H1 (cell line): ENCODE measurements at regions not wholly inside any gene's neighbourhood (a gene's known extent, or its start where the extent isn't known, plus 50 kb on each side); places are given as distances from the start of the nearest gene placed in this dataset.

ENCODE experiments used
- CTCF ChIA-PET: fragments of 300-600 bp; sonication (Branson Sonifier 250); formaldehyde crosslinking; loops from one replicate; lab custom pipeline; 2021; ENCODE audit not compliant: partially characterized antibody; lab: Charles Lee
- POLR2A ChIA-PET: fragments of 300-600 bp; sonication (Branson Sonifier 250); formaldehyde crosslinking; loops from one replicate; lab custom pipeline; 2021; ENCODE audit warnings: inconsistent platforms; ENCODE audit not compliant: partially characterized antibody; lab: Charles Lee
- DNase-seq, 2 experiments: peaks; one replicate each; pipeline versions ENCODE4 v3.0.0 to v3.0.0-alpha.2; 2010 to 2022; ENCODE audit warnings: low spot score in 2 of 2, low read depth in 1 of 2, mixed read lengths in 1 of 2
- FAIRE-seq: peaks from 2 replicates; lab custom pipeline; 2011; peaks lifted over from hg19 to GRCh38; lab: Jason Lieb, UNC
- H2AFZ ChIP-seq: 2 replicates; pipeline ENCODE4 v1.8.1; 2012; ENCODE audit warnings: low read length, inconsistent platforms
- H2AK5ac ChIP-seq: 2 replicates; pipeline ENCODE4 v1.6.1; 2013; ENCODE audit warnings: low read depth, low read length
- H2BK120ac ChIP-seq: replicated peaks from 2 replicates; pipeline ENCODE3; 2013; ENCODE audit warnings: low read depth, low read length, inconsistent platforms
- H2BK12ac ChIP-seq: 2 replicates; pipeline ENCODE4 v1.6.1; 2013; ENCODE audit warnings: low read depth, low read length
- H2BK15ac ChIP-seq: 2 replicates; pipeline ENCODE4 v1.6.1; 2013; ENCODE audit warnings: low read length
- H2BK20ac ChIP-seq: 2 replicates; pipeline ENCODE4 v1.6.1; 2013; ENCODE audit warnings: low read length
- H2BK5ac ChIP-seq: 2 replicates; pipeline ENCODE4 v1.6.1; 2013; ENCODE audit warnings: low read depth, low read length
- H3K14ac ChIP-seq: 2 replicates; pipeline ENCODE4 v1.6.1; 2013; ENCODE audit warnings: inconsistent platforms; ENCODE audit not compliant: insufficient read length
- H3K18ac ChIP-seq: 2 replicates; pipeline ENCODE4 v1.6.1; 2013; ENCODE audit warnings: low read length; ENCODE audit errors: extremely low read depth
- H3K23ac ChIP-seq: 2 replicates; pipeline ENCODE4 v1.6.1; 2013; ENCODE audit warnings: inconsistent platforms; ENCODE audit not compliant: insufficient read length
- H3K23me2 ChIP-seq: 2 replicates; pipeline ENCODE4 v1.6.1; 2013; ENCODE audit warnings: low read depth, low read length
- H3K27ac ChIP-seq: 2 replicates; pipeline ENCODE4 v1.6.1; 2011; ENCODE audit warnings: low read depth, low read length, inconsistent platforms
- H3K27me3 ChIP-seq, 4 experiments: replicated peaks in 1 of 4; 1 replicate in 1 of 4; 2 replicates in 3 of 4; pipeline versions ENCODE4 v1.6.1 to v1.8.1; 2011 to 2013; ENCODE audit warnings: low read length in 3 of 4, mild to moderate bottlenecking in 3 of 4, inconsistent platforms in 2 of 4, mixed read lengths in 2 of 4, moderate library complexity in 1 of 4; ENCODE audit not compliant: control insufficient read depth in 3 of 4, insufficient read depth in 3 of 4; ENCODE audit errors: extremely low read depth in 1 of 4
- H3K36me3 ChIP-seq, 4 experiments: 2 replicates each; pipeline versions ENCODE4 v1.6.1 to v1.8.1; 2011 to 2013; ENCODE audit warnings: mild to moderate bottlenecking in 4 of 4, low read length in 3 of 4, moderate library complexity in 2 of 4, control low read depth in 1 of 4, inconsistent platforms in 1 of 4; ENCODE audit not compliant: insufficient read depth in 4 of 4, control insufficient read depth in 2 of 4
- H3K4ac ChIP-seq: replicated peaks from 2 replicates; pipeline ENCODE3; 2013; ENCODE audit warnings: low read length, low read depth, mixed read lengths, inconsistent platforms; ENCODE audit not compliant: insufficient read length
- H3K4me1 ChIP-seq, 4 experiments: replicated peaks in 1 of 4; 1 replicate in 1 of 4; 2 replicates in 3 of 4; pipeline versions ENCODE4 v1.6.1 to v1.8.1; 2011 to 2013; ENCODE audit warnings: low read length in 3 of 4, inconsistent platforms in 2 of 4, mixed read lengths in 1 of 4; ENCODE audit not compliant: insufficient read depth in 4 of 4, control insufficient read depth in 3 of 4
- H3K4me2 ChIP-seq, 2 experiments: 2 replicates each; pipeline versions ENCODE4 v1.6.1 to v1.8.1; 2011 to 2013; ENCODE audit warnings: low read depth in 2 of 2, low read length in 2 of 2, control low read depth in 1 of 2, inconsistent platforms in 1 of 2, mild to moderate bottlenecking in 1 of 2; ENCODE audit not compliant: insufficient read depth in 1 of 2
- H3K4me3 ChIP-seq, 4 experiments: fragments of 200-600, 300-600 bp in 1 of 4; sonication (generic), shearing (Covaris generic), sonication (Bioruptor Twin) in 1 of 4; 2 replicates each; pipeline versions ENCODE4 v1.5.1 to v1.8.1; 2011 to 2016; ENCODE audit warnings: low read length in 4 of 4, low read depth in 3 of 4, control low read depth in 2 of 4, inconsistent platforms in 2 of 4, mild to moderate bottlenecking in 2 of 4, mixed read lengths in 1 of 4, moderate library complexity in 1 of 4; ENCODE audit not compliant: insufficient read depth in 2 of 4; ENCODE audit errors: extremely low read depth in 1 of 4
- H3K56ac ChIP-seq: replicated peaks from 2 replicates; pipeline ENCODE3; 2013; ENCODE audit warnings: low read depth, mild to moderate bottlenecking, mixed read lengths, low read length, inconsistent platforms; ENCODE audit not compliant: insufficient read length
- H3K79me1 ChIP-seq: 2 replicates; pipeline ENCODE4 v1.6.1; 2013; ENCODE audit warnings: low read depth, low read length, control low read depth
- H3K79me2 ChIP-seq, 2 experiments: 2 replicates each; pipeline versions ENCODE4 v1.6.1 to v1.8.1; 2012 to 2013; ENCODE audit warnings: low read length in 2 of 2, mild to moderate bottlenecking in 2 of 2, inconsistent platforms in 1 of 2; ENCODE audit not compliant: insufficient read depth in 2 of 2, control insufficient read depth in 1 of 2
- H3K9ac ChIP-seq, 4 experiments: replicated peaks in 1 of 4; 1 replicate in 1 of 4; 2 replicates in 3 of 4; pipeline versions ENCODE4 v1.6.1 to v1.8.1; 2011 to 2013; ENCODE audit warnings: low read depth in 3 of 4, low read length in 3 of 4, control low read depth in 2 of 4, mild to moderate bottlenecking in 2 of 4, moderate library complexity in 2 of 4, inconsistent platforms in 1 of 4; ENCODE audit errors: extremely low read depth in 1 of 4
- H3K9me3 ChIP-seq, 2 experiments: 2 replicates each; pipeline versions ENCODE4 v1.6.1 to v1.8.1; 2012 to 2013; ENCODE audit warnings: mild to moderate bottlenecking in 2 of 2, moderate library complexity in 2 of 2, control low read depth in 1 of 2, inconsistent platforms in 1 of 2, low read depth in 1 of 2, low read length in 1 of 2, mixed read lengths in 1 of 2; ENCODE audit not compliant: insufficient read depth in 2 of 2
- H4K20me1 ChIP-seq, 2 experiments: replicated peaks in 1 of 2; 2 replicates each; pipeline versions ENCODE3 to v1.8.1; 2011 to 2013; ENCODE audit warnings: inconsistent platforms in 2 of 2, low read length in 2 of 2, mild to moderate bottlenecking in 1 of 2; ENCODE audit not compliant: insufficient read depth in 2 of 2, control insufficient read depth in 1 of 2
- H4K5ac ChIP-seq: 2 replicates; pipeline ENCODE4 v1.6.1; 2013; ENCODE audit warnings: low read length, low read depth, mixed read lengths, inconsistent platforms; ENCODE audit not compliant: insufficient read length
- H4K8ac ChIP-seq: 2 replicates; pipeline ENCODE4 v1.8.0; 2013; ENCODE audit warnings: mild to moderate bottlenecking, moderate library complexity, low read length, inconsistent platforms; ENCODE audit not compliant: insufficient read depth; ENCODE audit errors: extremely low read depth
- H4K91ac ChIP-seq: replicated peaks from 2 replicates; pipeline ENCODE3; 2013; ENCODE audit warnings: low read length, mixed read lengths, inconsistent platforms; ENCODE audit not compliant: insufficient read length
- BRCA1 ChIP-seq: IDR thresholded peaks from 2 replicates; pipeline ENCODE4 v1.6.1; 2012; ENCODE audit warnings: low read depth, low read length, improper control_type of control experiment
- CBX8 ChIP-seq: fragments of 300-800, 300-1000 bp; sonication (generic); IDR thresholded peaks from 2 replicates; pipeline ENCODE4 v1.7.1; 2016; ENCODE audit warnings: low read depth, low read length, borderline replicate concordance
- CTCF ChIP-seq, 3 experiments: IDR thresholded peaks; 1 replicate in 2 of 3; 2 replicates in 1 of 3; pipeline versions ENCODE4 v1.5.1 to v1.6.1; 2011; ENCODE audit warnings: low read length in 3 of 3, mild to moderate bottlenecking in 3 of 3, inconsistent platforms in 2 of 3, low read depth in 1 of 3, moderate library complexity in 1 of 3; ENCODE audit not compliant: insufficient read depth in 1 of 3; ENCODE audit errors: control extremely low read depth in 1 of 3
- JUND ChIP-seq: IDR thresholded peaks from 2 replicates; pipeline ENCODE4 v1.6.1; 2011; ENCODE audit warnings: mild to moderate bottlenecking, improper control_type of control experiment, low read length
- KDM1A ChIP-seq: fragments of 200-600, 300-600 bp; sonication (generic); IDR thresholded peaks from 2 replicates; pipeline ENCODE4 v1.7.1; 2016; ENCODE audit warnings: mild to moderate bottlenecking, low read length, borderline replicate concordance
- NRF1 ChIP-seq: IDR thresholded peaks from 2 replicates; pipeline ENCODE4 v1.6.1; 2011; ENCODE audit warnings: mild to moderate bottlenecking, low read depth, low read length, improper control_type of control experiment
- RNF2 ChIP-seq: fragments of 200-900, 300-1000 bp; sonication (generic); IDR thresholded peaks from 2 replicates; pipeline ENCODE4 v1.7.1; 2016; ENCODE audit warnings: borderline replicate concordance, low read depth, mild to moderate bottlenecking, antibody characterized with exemption, low read length; ENCODE audit not compliant: poor library complexity, severe bottlenecking; ENCODE audit errors: missing control alignments
- SP1 ChIP-seq: IDR thresholded peaks from 2 replicates; pipeline ENCODE4 v1.6.1; 2011; ENCODE audit warnings: low read depth, low read length
- SP2 ChIP-seq: IDR thresholded peaks from 2 replicates; pipeline ENCODE4 v1.6.1; 2012; ENCODE audit warnings: mild to moderate bottlenecking, low read length, inconsistent platforms
- ZNF274 ChIP-seq: IDR thresholded peaks from 2 replicates; pipeline ENCODE4 v1.7.0; 2012; ENCODE audit warnings: low read length, borderline replicate concordance; ENCODE audit errors: extremely low read depth
- WGBS, 2 experiments: shearing (Covaris generic) in 1 of 2; methylation state at CpG; one replicate each; pipeline versions ENCODE4 v1.1.6 to v1.1.7; 2013 to 2015; ENCODE audit warnings: low lambda C conversion rate in 2 of 2, mixed read lengths in 2 of 2, inconsistent platforms in 1 of 2, low coverage in 1 of 2, missing lambda C conversion rate in 1 of 2; ENCODE audit not compliant: insufficient replicate concordance in 2 of 2, insufficient coverage in 1 of 2, insufficient read length in 1 of 2; ENCODE audit errors: extremely low coverage in 1 of 2, missing lambda C conversion rate in 1 of 2; 5-methylcytosine and 5-hydroxymethylcytosine counted together

GRCh38 chr1:118366286-118366685, 181.3 kb upstream of the SPAG17 start (continued):
- no peak for TF ChIP-seq SP1

GRCh38 chr1:118364882-118365281, 179.9 kb upstream of the SPAG17 start:
- Histone ChIP-seq H2BK15ac (no peak overlapping the region), H2BK5ac (no peak overlapping the region), H3K4ac (no peak overlapping the region), H2AFZ (no peak overlapping the region), H3K4me1 (peaks cover 0 to 5% (median 1%) of the 10 kb centered on the region in 4 experiments; a peak in 2 of 7 replicates), H2AK5ac (no peak overlapping the region), H4K5ac (no peak overlapping the region), H3K36me3 (no peaks in the 10 kb centered on the region), H3K27me3 (no peaks in the 10 kb centered on the region), H3K4me3 (no peak overlapping the region), H3K79me2 (no peaks in the 10 kb centered on the region), H2BK120ac (no peak overlapping the region), H2BK20ac (no peak overlapping the region), H3K14ac (no peak overlapping the region), H3K4me2 (no peak overlapping the region), H4K8ac (no peak overlapping the region), H3K79me1 (no peaks in the 10 kb centered on the region), H3K23ac (no peak overlapping the region), H3K23me2 (no peaks in the 10 kb centered on the region), H4K20me1 (no peaks in the 10 kb centered on the region), H3K18ac (no peak overlapping the region), H3K27ac (no peak overlapping the region), H3K9ac (no peak overlapping the region), H4K91ac (no peak overlapping the region), H2BK12ac (no peak overlapping the region), H3K56ac (no peak overlapping the region), H3K9me3 (peaks cover 12 to 14% of the 10 kb centered on the region in 2 experiments; a peak in 2 of 4 replicates)
- CTCF ChIA-PET, result no interaction called here
- FAIRE-seq (no peak), DNase-seq (no peak)
- 83 to 100% methylated on average over 1 of the region's 1 CpG for WGBS, 2 experiments
- POLR2A ChIA-PET, result no interaction called here
- TF ChIP-seq CTCF (IDR thresholded peaks at IDR 0.05; ENCODE audit: control extremely low read depth in 1 of 3, insufficient read depth in 1 of 3, low read depth in 1 of 3, low read length in 3 of 3) (no peak), ZNF274 (no peak), KDM1A (no peak), RNF2 (no peak), JUND (no peak), CBX8 (no peak), SP2 (no peak), BRCA1 (no peak), NRF1 (no peak)
